ENCODE measurements at regions not wholly inside any gene's neighbourhood (a gene's known extent, or its start where the extent isn't known, plus 50 kb on each side); places are given as distances from the start of the nearest gene placed in this dataset.

DNA sequence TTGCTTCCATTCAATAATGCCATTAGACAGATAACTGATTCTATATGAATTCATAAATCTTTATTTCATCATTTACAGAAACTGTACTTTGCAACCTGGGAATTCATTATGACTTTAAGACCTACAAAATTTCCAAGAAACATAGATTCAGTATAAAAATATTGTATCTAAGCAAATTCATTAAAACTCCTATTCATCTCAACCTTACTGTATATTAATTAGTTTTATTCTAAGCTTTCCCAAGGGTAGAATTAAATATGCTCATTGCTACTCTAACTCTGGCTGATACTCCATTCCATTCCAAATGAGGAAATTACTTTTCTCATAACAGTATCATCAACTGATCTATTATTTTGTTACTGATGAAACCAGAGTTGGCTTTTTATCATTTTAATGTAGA lies 473.0 kb upstream of the LRRTM4 start:
- Histone ChIP-seq H3K9ac (ENCODE audit: low read depth in 1 of 3, low read length in 3 of 3) (no peak overlapping the region), H3K4me1 (ENCODE audit: control insufficient read depth in 3 of 3, insufficient read depth in 3 of 3, low read length in 3 of 3) (no peaks in the 10 kb centered on the region), H3K36me3 (ENCODE audit: control insufficient read depth in 3 of 3, insufficient read depth in 3 of 3, low read length in 3 of 3) (no peaks in the 10 kb centered on the region), H3K27me3 (ENCODE audit: control insufficient read depth in 3 of 3, insufficient read depth in 3 of 3, low read length in 3 of 3) (no peaks in the 10 kb centered on the region), H3K4me3 (ENCODE audit: low read length in 3 of 3) (no peak overlapping the region), H3K27ac (ENCODE audit: low read depth, low read length) (no peak overlapping the region), H3K9me3 (ENCODE audit: control insufficient read depth in 3 of 3, low read length in 3 of 3) (no peaks in the 10 kb centered on the region)

DNA sequence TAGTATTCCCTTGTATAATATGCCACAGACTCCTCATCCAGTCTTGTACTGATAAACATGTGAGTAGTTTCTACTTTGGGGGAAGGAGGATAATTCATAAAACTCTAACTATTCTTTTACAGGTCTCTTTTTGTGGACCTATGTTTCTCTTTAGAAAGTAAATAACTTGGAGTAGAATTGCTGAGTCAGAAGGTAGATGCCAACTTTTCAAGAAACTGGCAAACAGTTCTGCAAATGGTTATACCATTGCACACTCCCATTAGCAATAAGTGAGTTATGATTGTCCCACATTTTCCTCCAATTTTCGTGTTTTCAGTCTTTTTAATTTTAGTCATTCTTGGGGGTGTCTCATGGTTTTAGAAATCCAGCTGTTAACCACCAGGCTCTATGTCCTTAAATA lies 477.2 kb upstream of the LRRTM4 start:
- Histone ChIP-seq H3K27me3 (ENCODE audit: control insufficient read depth in 3 of 3, insufficient read depth in 3 of 3, low read length in 3 of 3) (no peaks in the 10 kb centered on the region), H3K4me1 (ENCODE audit: control insufficient read depth in 3 of 3, insufficient read depth in 3 of 3, low read length in 3 of 3) (no peaks in the 10 kb centered on the region), H3K36me3 (ENCODE audit: control insufficient read depth in 3 of 3, insufficient read depth in 3 of 3, low read length in 3 of 3) (no peaks in the 10 kb centered on the region), H3K27ac (ENCODE audit: low read depth, low read length) (no peak overlapping the region), H3K4me3 (ENCODE audit: low read length in 3 of 3) (no peak overlapping the region), H3K9me3 (ENCODE audit: control insufficient read depth in 3 of 3, low read length in 3 of 3) (no peaks in the 10 kb centered on the region), H3K9ac (ENCODE audit: low read depth in 1 of 3, low read length in 3 of 3) (no peak overlapping the region)

DNA sequence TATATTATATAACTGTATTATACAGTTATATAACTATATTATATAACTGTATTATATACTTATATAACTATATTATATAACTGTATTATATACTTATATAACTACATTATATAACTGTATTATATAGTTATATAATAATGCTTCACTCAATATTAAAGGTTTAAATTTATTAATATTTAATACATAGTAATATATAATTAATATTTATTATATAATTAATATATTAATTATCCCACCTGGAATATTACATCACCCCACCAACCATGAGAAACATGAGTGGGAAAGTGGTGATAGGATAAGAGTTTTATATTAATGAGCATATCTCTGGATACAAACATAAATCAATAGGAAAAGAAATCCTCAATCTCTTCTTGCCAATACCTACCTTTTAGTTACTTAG lies 487.1 kb upstream of the LRRTM4 start:
- Histone ChIP-seq H3K4me3 (ENCODE audit: low read length in 3 of 3) (no peak overlapping the region), H3K9ac (ENCODE audit: low read depth in 1 of 3, low read length in 3 of 3) (no peak overlapping the region), H3K9me3 (ENCODE audit: control insufficient read depth in 3 of 3, low read length in 3 of 3) (peaks cover 0 to 4% (median 0%) of the 10 kb centered on the region in 3 donors), H3K27me3 (ENCODE audit: control insufficient read depth in 3 of 3, insufficient read depth in 3 of 3, low read length in 3 of 3) (no peaks in the 10 kb centered on the region), H3K4me1 (ENCODE audit: control insufficient read depth in 3 of 3, insufficient read depth in 3 of 3, low read length in 3 of 3) (no peaks in the 10 kb centered on the region), H3K27ac (ENCODE audit: low read depth, low read length) (no peak overlapping the region), H3K36me3 (ENCODE audit: control insufficient read depth in 3 of 3, insufficient read depth in 3 of 3, low read length in 3 of 3) (no peaks in the 10 kb centered on the region)

DNA sequence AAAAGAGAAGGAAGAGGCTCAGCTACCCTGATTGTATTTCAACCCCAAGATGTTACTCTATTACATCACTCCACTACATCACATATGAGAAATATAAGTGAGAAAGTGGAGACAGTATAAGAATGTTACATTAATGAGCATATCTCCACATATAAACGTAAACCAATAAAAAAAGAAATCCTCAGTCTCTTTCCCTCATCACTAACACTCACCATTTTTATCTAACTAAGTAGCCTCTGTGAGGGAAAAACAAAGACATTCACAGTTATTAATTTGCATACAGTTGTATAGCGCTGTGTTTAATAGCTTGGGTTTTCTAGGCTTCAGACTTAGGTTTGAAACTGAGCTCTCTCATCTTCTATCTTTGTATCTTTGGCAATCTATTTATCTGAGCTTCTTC lies 489.1 kb upstream of the LRRTM4 start:
- Histone ChIP-seq H3K4me1 (ENCODE audit: control insufficient read depth in 3 of 3, insufficient read depth in 3 of 3, low read length in 3 of 3) (no peaks in the 10 kb centered on the region), H3K27me3 (ENCODE audit: control insufficient read depth in 3 of 3, insufficient read depth in 3 of 3, low read length in 3 of 3) (no peaks in the 10 kb centered on the region), H3K9ac (ENCODE audit: low read depth in 1 of 3, low read length in 3 of 3) (no peak overlapping the region)

DNA sequence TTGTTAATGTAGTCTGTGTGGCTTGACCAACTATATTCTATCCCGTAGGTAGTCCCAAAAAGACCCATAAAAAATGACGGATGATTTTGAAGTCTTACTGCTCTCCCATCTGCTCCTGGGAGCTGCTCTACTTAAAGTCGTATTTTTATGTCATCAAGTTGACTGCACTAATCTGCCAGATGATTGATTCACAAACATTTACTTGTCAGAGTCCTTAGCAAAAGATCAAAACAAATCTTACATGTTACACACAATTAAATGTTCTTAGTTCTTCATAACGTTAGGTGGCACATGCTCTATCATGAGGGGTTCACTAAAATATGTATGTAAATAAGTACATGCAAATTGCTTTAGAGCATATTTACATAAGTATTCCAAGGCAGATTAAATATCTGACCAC lies 498.3 kb upstream of the LRRTM4 start:
- Histone ChIP-seq H3K9me3 (ENCODE audit: control insufficient read depth in 3 of 3, low read length in 3 of 3) (peaks cover 0 to 3% (median 0%) of the 10 kb centered on the region in 3 donors), H3K27me3 (ENCODE audit: control insufficient read depth in 3 of 3, insufficient read depth in 3 of 3, low read length in 3 of 3) (no peaks in the 10 kb centered on the region)

More for the DNA sequence above, 489.1 kb upstream of the LRRTM4 start:
- Histone ChIP-seq H3K9me3 (ENCODE audit: control insufficient read depth in 3 of 3, low read length in 3 of 3) (peaks cover 0 to 1% (median 0%) of the 10 kb centered on the region in 3 donors), H3K36me3 (ENCODE audit: control insufficient read depth in 3 of 3, insufficient read depth in 3 of 3, low read length in 3 of 3) (no peaks in the 10 kb centered on the region), H3K4me3 (ENCODE audit: low read length in 3 of 3) (no peak overlapping the region), H3K27ac (ENCODE audit: low read depth, low read length) (no peak overlapping the region)

DNA sequence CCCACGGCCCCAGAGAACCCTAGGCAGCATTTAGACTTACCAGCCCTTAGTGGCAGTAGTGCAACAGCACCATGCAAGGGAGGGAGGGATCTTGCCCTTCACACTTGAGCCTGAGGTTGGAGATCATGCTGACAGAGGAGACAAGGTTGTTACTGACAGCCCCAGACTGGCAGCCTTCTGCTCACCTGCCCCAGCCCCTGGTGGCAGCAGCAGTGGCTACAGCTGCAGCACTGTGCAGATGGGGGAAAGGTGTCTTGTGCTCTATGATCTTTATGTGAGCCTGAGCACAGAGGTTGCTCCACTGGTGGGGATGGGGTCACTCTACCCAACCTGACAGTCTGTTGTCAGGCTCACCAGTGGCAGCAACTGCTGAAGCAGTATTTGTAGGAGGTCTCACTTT lies 501.2 kb upstream of the LRRTM4 start:
- H3K4me3 ChIP-seq (ENCODE audit: low read length in 3 of 3) = no peak overlapping the region
- H3K36me3 ChIP-seq (ENCODE audit: control insufficient read depth in 3 of 3, insufficient read depth in 3 of 3, low read length in 3 of 3) = no peaks in the 10 kb centered on the region
- H3K9ac ChIP-seq (ENCODE audit: low read depth in 1 of 3, low read length in 3 of 3) = no peak overlapping the region
- peaks cover 0 to 3% (median 0%) of the 10 kb centered on the region in 3 donors for H3K9me3 ChIP-seq (ENCODE audit: control insufficient read depth in 3 of 3, low read length in 3 of 3)
- H3K27ac ChIP-seq (ENCODE audit: low read depth, low read length) = no peak overlapping the region
- H3K4me1 ChIP-seq (ENCODE audit: control insufficient read depth in 3 of 3, insufficient read depth in 3 of 3, low read length in 3 of 3) = no peaks in the 10 kb centered on the region
- no peaks in the 10 kb centered on the region for H3K27me3 ChIP-seq (ENCODE audit: control insufficient read depth in 3 of 3, insufficient read depth in 3 of 3, low read length in 3 of 3)

More for the DNA sequence above, 498.3 kb upstream of the LRRTM4 start:
- no peak overlapping the region for H3K27ac ChIP-seq (ENCODE audit: low read depth, low read length)
- H3K4me1 ChIP-seq (ENCODE audit: control insufficient read depth in 3 of 3, insufficient read depth in 3 of 3, low read length in 3 of 3) = no peaks in the 10 kb centered on the region
- no peak overlapping the region for H3K4me3 ChIP-seq (ENCODE audit: low read length in 3 of 3)
- no peaks in the 10 kb centered on the region for H3K36me3 ChIP-seq (ENCODE audit: control insufficient read depth in 3 of 3, insufficient read depth in 3 of 3, low read length in 3 of 3)
- no peak overlapping the region for H3K9ac ChIP-seq (ENCODE audit: low read depth in 1 of 3, low read length in 3 of 3)

DNA sequence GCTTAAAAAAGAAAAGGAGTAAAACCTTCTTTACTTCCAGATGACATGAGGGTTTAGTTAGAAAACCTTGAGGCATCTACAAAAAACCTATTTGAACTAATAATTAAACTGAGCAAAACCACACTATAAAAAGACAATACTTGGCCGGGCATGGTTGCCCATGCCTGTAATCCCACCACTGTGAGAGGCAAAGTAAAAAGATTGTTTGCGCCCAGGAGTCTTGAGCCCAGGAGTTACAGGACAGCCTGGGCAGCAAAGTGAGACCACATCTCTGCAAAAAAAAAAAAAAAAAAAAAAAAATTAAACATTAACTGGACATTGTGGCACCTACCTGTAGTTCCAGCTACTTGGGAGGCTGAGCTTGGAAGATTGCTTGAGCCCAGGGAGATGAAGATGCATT lies 502.8 kb upstream of the LRRTM4 start:
- Histone ChIP-seq H3K4me3 (ENCODE audit: low read length in 3 of 3) (no peak overlapping the region), H3K4me1 (ENCODE audit: control insufficient read depth in 3 of 3, insufficient read depth in 3 of 3, low read length in 3 of 3) (no peaks in the 10 kb centered on the region), H3K9ac (ENCODE audit: low read depth in 1 of 3, low read length in 3 of 3) (no peak overlapping the region), H3K9me3 (ENCODE audit: control insufficient read depth in 3 of 3, low read length in 3 of 3) (peaks cover 0 to 3% (median 2%) of the 10 kb centered on the region in 3 donors), H3K27ac (ENCODE audit: low read depth, low read length) (no peak overlapping the region), H3K36me3 (ENCODE audit: control insufficient read depth in 3 of 3, insufficient read depth in 3 of 3, low read length in 3 of 3) (no peaks in the 10 kb centered on the region), H3K27me3 (ENCODE audit: control insufficient read depth in 3 of 3, insufficient read depth in 3 of 3, low read length in 3 of 3) (no peaks in the 10 kb centered on the region)

DNA sequence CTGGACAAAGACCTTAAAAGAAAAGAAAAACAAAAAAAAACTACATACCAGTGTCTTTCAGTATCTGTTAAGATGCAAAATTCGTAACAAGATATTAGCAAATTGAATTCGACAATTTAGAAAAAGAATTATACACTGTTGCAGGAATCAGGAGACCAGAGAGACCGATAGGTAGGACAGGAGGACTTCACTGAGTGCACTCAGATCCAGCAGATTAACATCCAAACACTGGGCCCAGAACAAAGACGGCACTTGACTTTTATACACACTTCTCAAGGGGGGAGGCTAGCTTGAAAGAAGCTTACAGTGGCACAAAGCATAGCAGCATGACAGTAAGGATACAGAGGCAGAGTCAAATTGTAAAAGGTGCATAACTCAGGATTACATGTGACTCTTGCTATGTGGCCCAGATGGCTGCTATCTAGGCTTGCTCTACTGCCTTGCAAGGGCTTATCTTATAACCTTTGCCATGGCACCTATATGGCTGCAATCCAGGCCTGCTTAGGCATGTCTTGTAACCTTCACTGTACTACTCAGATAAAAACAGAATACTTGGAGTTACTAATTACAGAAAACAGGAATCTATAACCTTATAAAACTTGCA lies 507.3 kb upstream of the LRRTM4 start:
- Histone ChIP-seq H3K27me3 (ENCODE audit: control insufficient read depth in 3 of 3, insufficient read depth in 3 of 3, low read length in 3 of 3) (no peaks in the 10 kb centered on the region), H3K4me3 (ENCODE audit: low read length in 3 of 3) (no peak overlapping the region), H3K9me3 (ENCODE audit: control insufficient read depth in 3 of 3, low read length in 3 of 3) (peaks cover 0 to 3% (median 2%) of the 10 kb centered on the region in 3 donors), H3K4me1 (ENCODE audit: control insufficient read depth in 3 of 3, insufficient read depth in 3 of 3, low read length in 3 of 3) (no peaks in the 10 kb centered on the region), H3K27ac (ENCODE audit: low read depth, low read length) (no peak overlapping the region), H3K9ac (ENCODE audit: low read depth in 1 of 3, low read length in 3 of 3) (no peak overlapping the region), H3K36me3 (ENCODE audit: control insufficient read depth in 3 of 3, insufficient read depth in 3 of 3, low read length in 3 of 3) (no peaks in the 10 kb centered on the region)

DNA sequence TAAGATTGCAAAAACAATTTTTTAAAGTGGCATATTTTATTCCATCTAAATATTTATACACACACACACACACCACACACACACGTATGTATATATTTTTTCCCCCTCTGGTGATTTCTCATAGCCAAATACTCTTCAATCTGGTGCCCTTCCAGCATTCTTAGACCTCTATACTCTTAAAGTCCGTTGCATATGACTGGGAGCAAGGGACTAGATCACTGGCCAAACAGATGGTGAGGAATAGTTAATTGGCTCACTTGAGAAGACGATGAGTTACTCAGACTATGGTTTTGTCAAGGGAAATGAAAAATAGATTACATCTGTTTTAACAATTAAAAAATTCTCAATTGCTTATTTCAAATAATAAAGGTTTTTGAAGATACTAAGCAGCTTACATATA lies 512.5 kb upstream of the LRRTM4 start:
- H3K4me3 ChIP-seq (ENCODE audit: low read length in 3 of 3) = no peak overlapping the region
- no peak overlapping the region for H3K9ac ChIP-seq (ENCODE audit: low read depth in 1 of 3, low read length in 3 of 3)
- no peaks in the 10 kb centered on the region for H3K27me3 ChIP-seq (ENCODE audit: control insufficient read depth in 3 of 3, insufficient read depth in 3 of 3, low read length in 3 of 3)
- no peak overlapping the region for H3K27ac ChIP-seq (ENCODE audit: low read depth, low read length)
- peaks cover 0 to 3% (median under 1%) of the 10 kb centered on the region in 3 donors for H3K9me3 ChIP-seq (ENCODE audit: control insufficient read depth in 3 of 3, low read length in 3 of 3)
- no peaks in the 10 kb centered on the region for H3K4me1 ChIP-seq (ENCODE audit: control insufficient read depth in 3 of 3, insufficient read depth in 3 of 3, low read length in 3 of 3)
- no peaks in the 10 kb centered on the region for H3K36me3 ChIP-seq (ENCODE audit: control insufficient read depth in 3 of 3, insufficient read depth in 3 of 3, low read length in 3 of 3)

DNA sequence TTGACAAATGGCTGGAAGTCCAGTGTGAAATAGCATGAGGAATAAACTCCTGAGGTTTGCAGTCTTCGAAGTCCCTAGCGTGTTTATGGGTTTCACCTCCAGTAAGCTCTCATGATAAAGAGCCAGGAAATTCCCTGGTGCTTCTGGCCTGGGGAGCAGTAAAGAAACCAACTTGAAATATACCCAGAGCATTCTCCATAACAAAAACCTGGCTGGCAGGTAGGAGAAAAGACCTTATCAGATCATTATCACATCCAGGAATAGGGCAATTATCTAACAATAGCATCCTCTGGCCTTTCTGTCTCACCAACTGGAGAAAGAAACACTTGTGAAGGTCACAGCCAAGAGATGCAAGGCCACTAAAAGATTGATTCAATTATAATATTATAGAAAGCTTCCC lies 513.6 kb upstream of the LRRTM4 start:
- Histone ChIP-seq H3K36me3 (ENCODE audit: control insufficient read depth in 3 of 3, insufficient read depth in 3 of 3, low read length in 3 of 3) (no peaks in the 10 kb centered on the region), H3K27ac (ENCODE audit: low read depth, low read length) (no peak overlapping the region), H3K9ac (ENCODE audit: low read depth in 1 of 3, low read length in 3 of 3) (no peak overlapping the region), H3K4me3 (ENCODE audit: low read length in 3 of 3) (no peak overlapping the region), H3K9me3 (ENCODE audit: control insufficient read depth in 3 of 3, low read length in 3 of 3) (no peaks in the 10 kb centered on the region), H3K4me1 (ENCODE audit: control insufficient read depth in 3 of 3, insufficient read depth in 3 of 3, low read length in 3 of 3) (no peaks in the 10 kb centered on the region), H3K27me3 (ENCODE audit: control insufficient read depth in 3 of 3, insufficient read depth in 3 of 3, low read length in 3 of 3) (no peaks in the 10 kb centered on the region)
